Vagina (tissue), 2 donors: ENCODE measurements at regions not wholly inside any gene's neighbourhood (a gene's known extent, or its start where the extent isn't known, plus 50 kb on each side); places are given as distances from the start of the nearest gene placed in this dataset.

Experiments used
- CTCF ChIP-seq, 3 experiments: fragments of 450-650 bp in 2 of 3; fragments of 200-600 bp in 1 of 3; sonication (generic) in 1 of 3; IDR thresholded peaks; one replicate each; pipeline ENCODE4 v1.5.1; 2017 to 2019; ENCODE audit warnings: antibody characterized with exemption in 3 of 3, mild to moderate bottlenecking in 2 of 3, moderate library complexity in 2 of 3
- POLR2A ChIP-seq, 2 donors: fragments of 450-650 bp; IDR thresholded peaks; one replicate each; pipeline ENCODE4 v1.6.1; 2017; ENCODE audit warnings: antibody characterized with exemption in 2 of 2, mild to moderate bottlenecking in 2 of 2, moderate library complexity in 2 of 2

DNA sequence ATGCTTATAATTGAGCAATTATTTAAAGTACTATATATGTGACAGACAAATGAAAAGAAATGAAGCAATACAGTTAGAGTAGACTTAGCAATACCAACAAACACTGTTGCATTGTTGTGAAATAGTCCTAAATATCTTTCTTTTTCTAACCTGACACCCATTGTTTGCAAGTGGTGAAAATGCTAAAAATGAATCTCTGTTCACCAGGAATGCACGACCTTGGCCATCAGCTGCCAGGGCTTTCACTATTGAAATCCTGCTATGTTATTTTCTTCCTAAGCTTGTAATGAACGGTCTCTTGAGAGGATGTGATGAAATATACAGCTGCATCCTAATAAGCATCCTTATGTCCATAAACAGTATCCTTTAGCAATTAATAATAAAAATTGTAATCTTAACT is 136.2 kb upstream of the MGAT5 start:
- TF ChIP-seq POLR2A (IDR thresholded peaks at IDR 0.05) (no peak), CTCF (IDR thresholded peaks at IDR 0.05) (no peak)
